ENCODE measurements at regions not wholly inside any gene's neighbourhood (a gene's known extent, or its start where the extent isn't known, plus 50 kb on each side); places are given as distances from the start of the nearest gene placed in this dataset.

GRCh38 chr3:73966733-73967132, 342.0 kb upstream of the PDZRN3 start:
- H3K4me3 Mint-ChIP-seq (ENCODE audit: low read depth, unreplicated experiment) = no peak overlapping the region
- CTCF ChIA-PET = no interaction called here
- intact Hi-C loops (cut with micrococcal nuclease; ENCODE audit: unreplicated experiment) = no loop called here
- peaks cover 29% of the 10 kb centered on the region for H3K9me3 Mint-ChIP-seq (ENCODE audit: low read depth, unreplicated experiment)
- H3K4me1 Mint-ChIP-seq (ENCODE audit: low read depth, unreplicated experiment) = no peaks in the 10 kb centered on the region
- H3K36me3 Mint-ChIP-seq (ENCODE audit: insufficient read depth, unreplicated experiment) = no peaks in the 10 kb centered on the region
- no peak for TF ChIP-seq CTCF (IDR thresholded peaks at IDR 0.05; ENCODE audit: unreplicated experiment)
- no TSS peak for BruUV-seq (replicated peaks)
- no peak for DNase-seq
- no peaks in the 10 kb centered on the region for H3K27me3 Mint-ChIP-seq (ENCODE audit: unreplicated experiment)
- H3K27ac Mint-ChIP-seq (ENCODE audit: unreplicated experiment) = no peak overlapping the region

GRCh38 chr3:73964818-73965217, 340.1 kb upstream of the PDZRN3 start:
- Mint-ChIP-seq H3K4me1 (ENCODE audit: low read depth, unreplicated experiment) (no peaks in the 10 kb centered on the region), H3K27me3 (ENCODE audit: unreplicated experiment) (no peaks in the 10 kb centered on the region), H3K9me3 (ENCODE audit: low read depth, unreplicated experiment) (peaks cover 22% of the 10 kb centered on the region), H3K36me3 (ENCODE audit: insufficient read depth, unreplicated experiment) (no peaks in the 10 kb centered on the region), H3K27ac (ENCODE audit: unreplicated experiment) (no peak overlapping the region), H3K4me3 (ENCODE audit: low read depth, unreplicated experiment) (no peak overlapping the region)
- no peak for TF ChIP-seq CTCF (IDR thresholded peaks at IDR 0.05; ENCODE audit: unreplicated experiment)
- BruUV-seq (replicated peaks) = no TSS peak
- no peak for DNase-seq
- intact Hi-C loops (cut with micrococcal nuclease; ENCODE audit: unreplicated experiment) = no loop called here
- CTCF ChIA-PET = no interaction called here

- no peaks in the 10 kb centered on the region for H3K27me3 Mint-ChIP-seq (ENCODE audit: unreplicated experiment)
- CTCF ChIA-PET = no interaction called here
- H3K36me3 Mint-ChIP-seq (ENCODE audit: insufficient read depth, unreplicated experiment) = no peaks in the 10 kb centered on the region
- intact Hi-C loops (cut with micrococcal nuclease; ENCODE audit: unreplicated experiment) = no loop called here
- H3K9me3 Mint-ChIP-seq (ENCODE audit: low read depth, unreplicated experiment) = peaks cover 17% of the 10 kb centered on the region
- no peak for DNase-seq
- H3K27ac Mint-ChIP-seq (ENCODE audit: unreplicated experiment) = no peak overlapping the region
- no peaks in the 10 kb centered on the region for H3K4me1 Mint-ChIP-seq (ENCODE audit: low read depth, unreplicated experiment)
- BruUV-seq (replicated peaks) = no TSS peak
- TF ChIP-seq CTCF (IDR thresholded peaks at IDR 0.05; ENCODE audit: unreplicated experiment) = no peak
- H3K4me3 Mint-ChIP-seq (ENCODE audit: low read depth, unreplicated experiment) = no peak overlapping the region
These were observed 330.8 kb upstream of the PDZRN3 start for GRCh38 chr3:73955494-73956070.

GRCh38 chr3:73954506-73954905, 329.8 kb upstream of the PDZRN3 start:
- no peaks in the 10 kb centered on the region for H3K27me3 Mint-ChIP-seq (ENCODE audit: unreplicated experiment)
- CTCF ChIA-PET = no interaction called here
- no peaks in the 10 kb centered on the region for H3K36me3 Mint-ChIP-seq (ENCODE audit: insufficient read depth, unreplicated experiment)
- intact Hi-C loops (cut with micrococcal nuclease; ENCODE audit: unreplicated experiment) = no loop called here
- no peak overlapping the region for H3K27ac Mint-ChIP-seq (ENCODE audit: unreplicated experiment)
- DNase-seq = no peak
- no peak for TF ChIP-seq CTCF (IDR thresholded peaks at IDR 0.05; ENCODE audit: unreplicated experiment)
- no TSS peak for BruUV-seq (replicated peaks)
- H3K9me3 Mint-ChIP-seq (ENCODE audit: low read depth, unreplicated experiment) = peaks cover 17% of the 10 kb centered on the region
- H3K4me1 Mint-ChIP-seq (ENCODE audit: low read depth, unreplicated experiment) = no peaks in the 10 kb centered on the region
- no peak overlapping the region for H3K4me3 Mint-ChIP-seq (ENCODE audit: low read depth, unreplicated experiment)

Measured in Calu3 (cell line).